HFFc6 (cell line): ENCODE measurements at regions not wholly inside any gene's neighbourhood (a gene's known extent, or its start where the extent isn't known, plus 50 kb on each side); places are given as distances from the start of the nearest gene placed in this dataset.

Experiments
- DNase-seq: peaks from one replicate; pipeline ENCODE4 v3.0.0-alpha.2; 2018
- H3K27ac Mint-ChIP-seq: 2 replicates; pipeline ENCODE4 v1.8.0; 2020; ENCODE audit warnings: mild to moderate bottlenecking, mixed read lengths
- H3K27me3 Mint-ChIP-seq: 2 replicates; pipeline ENCODE4 v1.8.0; 2021; ENCODE audit warnings: mild to moderate bottlenecking, moderate library complexity, mixed read lengths; ENCODE audit not compliant: insufficient read depth
- H3K36me3 Mint-ChIP-seq: 2 replicates; pipeline ENCODE4 v1.8.0; 2021; ENCODE audit warnings: low read depth, mixed read lengths
- H3K4me1 Mint-ChIP-seq: 2 replicates; pipeline ENCODE4 v1.8.0; 2020; ENCODE audit warnings: low read depth, mixed read lengths
- H3K4me3 Mint-ChIP-seq: 2 replicates; pipeline ENCODE4 v1.8.0; 2020; ENCODE audit warnings: mild to moderate bottlenecking, moderate library complexity, mixed read lengths
- H3K9me3 Mint-ChIP-seq: 2 replicates; pipeline ENCODE4 v1.8.0; 2020; ENCODE audit warnings: mild to moderate bottlenecking, mixed read lengths
- CTCF ChIP-seq: fragments of 200-600 bp; sonication (generic); IDR thresholded peaks from 2 replicates; pipeline ENCODE4 v1.5.0; 2021; ENCODE audit warnings: antibody characterized with exemption, mild to moderate bottlenecking

DNA sequence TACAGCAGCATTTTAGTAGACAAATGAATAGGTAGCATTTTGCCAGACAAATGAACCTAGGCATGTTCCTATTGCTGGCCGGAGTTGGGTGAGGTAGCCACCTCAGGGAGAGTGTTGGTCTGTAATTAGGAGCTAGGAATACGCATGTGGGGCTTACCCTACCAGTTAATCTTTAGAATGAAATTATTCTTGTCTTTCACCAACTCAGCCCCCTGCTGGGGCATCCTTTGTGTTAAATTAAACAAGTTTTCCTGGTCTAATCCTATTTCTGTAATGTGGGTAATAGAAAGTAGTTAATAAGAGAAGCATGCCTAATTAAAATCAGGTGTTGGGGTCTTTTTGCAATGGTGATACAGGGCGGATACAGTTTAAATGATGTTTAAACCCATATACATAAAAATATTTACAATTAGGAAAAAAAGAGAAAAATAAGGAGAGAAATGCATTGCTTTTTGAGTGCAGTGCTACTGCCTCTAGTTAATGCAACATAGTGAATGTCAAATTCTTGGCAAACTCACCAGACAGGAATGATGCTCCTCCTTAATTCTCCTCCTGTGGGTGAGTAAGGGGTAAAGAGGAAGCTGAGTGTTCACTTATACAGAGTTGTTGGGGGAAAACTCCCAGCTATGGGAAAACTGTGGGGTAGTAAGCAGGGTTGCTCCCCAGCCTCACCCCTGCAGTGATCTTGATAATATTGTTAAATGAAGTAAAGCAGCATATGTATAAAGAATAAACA lies 276.4 kb upstream of the EDNRB start:
- Mint-ChIP-seq H3K27me3 (no peaks in the 10 kb centered on the region), H3K4me3 (peak overlapping the region; percentile 20; the same call in 1 of the 2 replicates), H3K9me3 (no peaks in the 10 kb centered on the region), H3K4me1 (peaks cover 80% of the 10 kb centered on the region), H3K27ac (peak overlapping the region; percentile 40; the same call in 1 of the 2 replicates), H3K36me3 (no peaks in the 10 kb centered on the region)
- DNase-seq, result peak; percentile 56
- peak; percentile 32 for TF ChIP-seq CTCF

- no peak for DNase-seq
- Mint-ChIP-seq H3K27me3 (no peaks in the 10 kb centered on the region), H3K27ac (peak overlapping the region; percentile 58), H3K36me3 (no peaks in the 10 kb centered on the region), H3K4me3 (no peak overlapping the region), H3K4me1 (peaks cover 86% of the 10 kb centered on the region), H3K9me3 (no peaks in the 10 kb centered on the region)
- no peak for TF ChIP-seq CTCF
These were observed 275.2 kb upstream of the EDNRB start for GRCh38 chr13:78193846-78194245.

DNA sequence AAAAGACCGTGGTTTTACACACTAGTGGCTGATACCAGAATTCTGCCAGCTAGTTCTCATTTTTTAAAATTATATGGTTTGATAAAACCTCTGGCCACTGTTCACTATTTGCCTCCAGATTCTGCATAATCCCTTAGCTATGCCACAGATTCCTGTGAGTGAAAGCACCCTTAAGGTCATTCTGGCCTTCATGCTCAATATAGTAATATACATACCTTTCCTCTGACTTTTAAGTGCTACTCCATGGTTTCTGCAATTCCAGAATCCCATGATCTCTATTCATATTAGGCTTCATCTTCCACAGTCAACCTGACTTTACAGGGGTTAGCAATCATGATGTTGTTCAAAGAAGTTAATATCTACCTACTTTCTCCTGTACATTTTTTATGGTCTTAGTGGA lies 274.1 kb upstream of the EDNRB start:
- peak; percentile 74 for DNase-seq
- Mint-ChIP-seq H3K4me1 (peaks cover 79% of the 10 kb centered on the region), H3K27ac (peak overlapping the region; percentile 50), H3K4me3 (0 out of 2 replicates have a peak overlapping the region, but pooled peaks have one; percentile 6), H3K36me3 (no peaks in the 10 kb centered on the region), H3K27me3 (no peaks in the 10 kb centered on the region), H3K9me3 (no peaks in the 10 kb centered on the region)
- no peak for TF ChIP-seq CTCF

DNA sequence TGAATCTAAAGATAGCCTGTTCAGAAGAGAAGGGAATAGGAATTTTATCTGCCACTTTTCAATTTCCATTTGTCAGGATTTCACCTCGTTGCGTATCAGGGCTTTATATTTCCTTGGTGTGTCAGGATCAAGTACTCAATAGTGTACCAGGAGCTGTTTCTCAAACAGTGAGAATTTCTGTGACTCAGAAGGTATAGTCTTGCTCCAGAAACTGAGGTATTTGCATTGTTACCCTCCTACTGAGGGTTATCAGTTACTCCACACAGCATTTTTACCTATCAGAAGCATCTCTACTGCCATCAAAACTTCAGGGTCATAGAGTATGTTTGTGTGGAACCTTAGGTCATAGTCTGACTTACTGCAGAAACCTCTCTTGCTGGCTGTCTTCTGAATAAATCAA lies 271.7 kb upstream of the EDNRB start:
- Mint-ChIP-seq H3K4me1 (peaks cover 63% of the 10 kb centered on the region), H3K27ac (no peak overlapping the region), H3K4me3 (no peak overlapping the region), H3K9me3 (no peaks in the 10 kb centered on the region), H3K36me3 (no peaks in the 10 kb centered on the region), H3K27me3 (no peaks in the 10 kb centered on the region)
- DNase-seq, result no peak
- TF ChIP-seq CTCF, result no peak

GRCh38 chr13:78187781-78188180 lies 269.1 kb upstream of the EDNRB start:
- TF ChIP-seq CTCF, result no peak
- H3K9me3 Mint-ChIP-seq, result no peaks in the 10 kb centered on the region
- DNase-seq, result no peak
- H3K4me3 Mint-ChIP-seq, result no peak overlapping the region
- H3K36me3 Mint-ChIP-seq, result no peaks in the 10 kb centered on the region
- H3K27me3 Mint-ChIP-seq, result no peaks in the 10 kb centered on the region
- no peak overlapping the region for H3K27ac Mint-ChIP-seq
- H3K4me1 Mint-ChIP-seq, result peaks cover 55% of the 10 kb centered on the region
